ENCODE measurements at regions not wholly inside any gene's neighbourhood (a gene's known extent, or its start where the extent isn't known, plus 50 kb on each side); places are given as distances from the start of the nearest gene placed in this dataset.

GRCh38 chr9:87812375-87813118 lies 70.1 kb upstream of the SPATA31E1 start:
- peak; percentile 100 for TF ChIP-seq CTCF (IDR thresholded peaks at IDR 0.05; ENCODE audit: insufficient read depth, low read depth, low read length)
- DNase-seq (ENCODE audit: low read depth): peak; percentile 54
- H3K4me3 ChIP-seq (ENCODE audit: low read depth, low read length): no peak overlapping the region

DNA sequence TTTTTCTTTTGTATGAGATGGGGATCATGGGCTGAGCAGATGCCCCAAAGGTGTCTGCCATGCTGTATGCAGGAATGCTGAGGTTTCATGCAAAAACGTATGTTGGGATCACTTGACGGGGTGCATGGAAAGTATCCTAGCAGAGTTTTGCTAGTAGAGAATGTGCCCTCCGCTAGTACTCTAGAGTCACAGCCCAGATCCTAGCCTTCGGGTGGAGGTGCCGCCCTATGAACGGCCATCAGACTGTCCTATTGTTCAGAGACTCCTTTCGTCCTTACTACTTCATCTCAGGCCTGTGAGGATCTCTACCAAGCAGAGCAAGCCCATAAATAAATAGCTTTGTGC lies 69.6 kb upstream of the SPATA31E1 start:
- no peak for TF ChIP-seq CTCF (IDR thresholded peaks at IDR 0.05; ENCODE audit: insufficient read depth, low read depth, low read length)
- H3K4me3 ChIP-seq (ENCODE audit: low read depth, low read length): no peak overlapping the region
- no peak for DNase-seq (ENCODE audit: low read depth)

- no peak for TF ChIP-seq CTCF (IDR thresholded peaks at IDR 0.05; ENCODE audit: insufficient read depth, low read depth, low read length)
- DNase-seq (ENCODE audit: low read depth): peak; percentile 39
- no peak overlapping the region for H3K4me3 ChIP-seq (ENCODE audit: low read depth, low read length)
Observed at GRCh38 chr9:87816036-87816435, 66.6 kb upstream of the SPATA31E1 start.

GRCh38 chr9:87818308-87818707 lies 64.4 kb upstream of the SPATA31E1 start:
- no peak for TF ChIP-seq CTCF (IDR thresholded peaks at IDR 0.05; ENCODE audit: insufficient read depth, low read depth, low read length)
- no peak for DNase-seq (ENCODE audit: low read depth)
- H3K4me3 ChIP-seq (ENCODE audit: low read depth, low read length): no peak overlapping the region

GRCh38 chr9:87824216-87824875 lies 58.3 kb upstream of the SPATA31E1 start:
- H3K4me3 ChIP-seq (ENCODE audit: low read depth, low read length): no peak overlapping the region
- TF ChIP-seq CTCF (IDR thresholded peaks at IDR 0.05; ENCODE audit: insufficient read depth, low read depth, low read length): no peak
- no peak for DNase-seq (ENCODE audit: low read depth)

DNA sequence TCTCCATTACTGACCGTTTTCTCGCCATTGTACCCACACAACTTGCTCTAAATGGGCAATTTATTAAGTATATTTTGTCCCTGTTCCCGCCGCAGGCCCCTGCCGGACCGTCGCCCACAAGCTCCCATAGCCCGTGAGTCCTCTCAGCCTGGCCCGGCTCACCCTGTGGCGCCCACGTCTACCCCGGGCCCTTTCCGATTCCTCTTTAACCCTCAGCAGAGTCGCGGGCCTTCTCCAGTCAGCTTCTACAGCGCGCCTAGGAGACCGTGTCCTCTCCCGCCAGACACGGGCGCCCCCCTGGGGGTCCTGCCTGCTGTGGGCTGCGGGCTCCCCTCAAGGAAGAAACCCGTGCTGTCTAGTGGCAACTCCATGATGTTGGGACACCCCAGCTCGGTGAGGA lies 57.8 kb upstream of the SPATA31E1 start:
- no peak for DNase-seq (ENCODE audit: low read depth)
- no peak for TF ChIP-seq CTCF (IDR thresholded peaks at IDR 0.05; ENCODE audit: insufficient read depth, low read depth, low read length)

More for the DNA sequence above, 57.8 kb upstream of the SPATA31E1 start:
- H3K4me3 ChIP-seq (ENCODE audit: low read depth, low read length): no peak overlapping the region
